ENCODE measurements at regions not wholly inside any gene's neighbourhood (a gene's known extent, or its start where the extent isn't known, plus 50 kb on each side); places are given as distances from the start of the nearest gene placed in this dataset.

DNA sequence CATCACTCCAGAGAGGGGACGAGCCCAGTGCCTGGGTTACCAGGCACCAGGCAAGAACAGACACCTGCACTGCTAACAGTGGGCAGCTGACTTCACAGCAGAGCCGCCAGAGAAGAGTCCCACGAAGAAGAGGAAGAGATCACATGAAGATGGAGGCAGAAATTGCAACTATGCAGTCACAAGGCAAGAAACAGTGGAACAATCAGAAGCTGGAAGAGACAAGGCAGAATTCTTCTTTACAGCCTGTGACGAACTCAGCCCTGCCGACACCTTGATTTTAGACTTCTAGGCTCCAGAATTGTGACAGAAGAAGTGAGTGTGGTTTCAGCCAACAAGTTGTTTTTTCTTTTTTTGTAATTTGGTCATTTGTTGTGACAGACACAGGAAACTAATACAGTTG, 59.2 kb downstream of the IL12A start:
- H3K4me1 Mint-ChIP-seq (ENCODE audit: unreplicated experiment): peaks cover 4% of the 10 kb centered on the region
- H3K27ac Mint-ChIP-seq (ENCODE audit: unreplicated experiment): no peak overlapping the region
- no peak for DNase-seq (ENCODE audit: low spot score)
- H3K27me3 Mint-ChIP-seq (ENCODE audit: unreplicated experiment): peaks cover 6% of the 10 kb centered on the region
- TF ChIP-seq, protein P1, sequence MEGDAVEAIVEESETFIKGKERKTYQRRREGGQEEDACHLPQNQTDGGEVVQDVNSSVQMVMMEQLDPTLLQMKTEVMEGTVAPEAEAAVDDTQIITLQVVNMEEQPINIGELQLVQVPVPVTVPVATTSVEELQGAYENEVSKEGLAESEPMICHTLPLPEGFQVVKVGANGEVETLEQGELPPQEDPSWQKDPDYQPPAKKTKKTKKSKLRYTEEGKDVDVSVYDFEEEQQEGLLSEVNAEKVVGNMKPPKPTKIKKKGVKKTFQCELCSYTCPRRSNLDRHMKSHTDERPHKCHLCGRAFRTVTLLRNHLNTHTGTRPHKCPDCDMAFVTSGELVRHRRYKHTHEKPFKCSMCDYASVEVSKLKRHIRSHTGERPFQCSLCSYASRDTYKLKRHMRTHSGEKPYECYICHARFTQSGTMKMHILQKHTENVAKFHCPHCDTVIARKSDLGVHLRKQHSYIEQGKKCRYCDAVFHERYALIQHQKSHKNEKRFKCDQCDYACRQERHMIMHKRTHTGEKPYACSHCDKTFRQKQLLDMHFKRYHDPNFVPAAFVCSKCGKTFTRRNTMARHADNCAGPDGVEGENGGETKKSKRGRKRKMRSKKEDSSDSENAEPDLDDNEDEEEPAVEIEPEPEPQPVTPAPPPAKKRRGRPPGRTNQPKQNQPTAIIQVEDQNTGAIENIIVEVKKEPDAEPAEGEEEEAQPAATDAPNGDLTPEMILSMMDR (IDR thresholded peaks at IDR 0.05; ENCODE audit: unreplicated experiment): no peak
- peaks cover 4% of the 10 kb centered on the region for H3K36me3 Mint-ChIP-seq (ENCODE audit: low read depth, unreplicated experiment)
- H3K9me3 Mint-ChIP-seq (ENCODE audit: unreplicated experiment): peaks cover 3% of the 10 kb centered on the region
- H3K4me3 Mint-ChIP-seq (ENCODE audit: unreplicated experiment): no peak overlapping the region

DNA sequence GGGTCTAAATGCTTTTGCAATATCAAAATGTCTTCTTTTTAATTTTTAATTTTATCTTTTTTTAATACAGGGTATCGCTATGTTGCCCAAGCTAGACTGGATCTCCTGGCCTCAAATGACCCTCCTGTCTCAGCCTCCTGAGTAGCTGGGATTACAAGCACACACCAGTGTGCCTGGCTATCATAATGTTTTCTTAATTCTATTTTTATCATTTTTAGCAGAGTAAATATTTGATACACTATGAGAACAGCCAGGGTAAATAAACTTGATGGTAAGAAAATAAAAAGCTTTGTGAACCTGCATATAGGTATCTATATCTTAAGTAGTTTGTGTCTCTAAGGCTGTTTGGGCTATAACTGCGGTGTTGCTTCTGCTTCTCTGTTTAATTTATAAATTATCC, 60.4 kb downstream of the IL12A start:
- Mint-ChIP-seq H3K4me3 (ENCODE audit: unreplicated experiment) (no peak overlapping the region), H3K4me1 (ENCODE audit: unreplicated experiment) (peaks cover 4% of the 10 kb centered on the region), H3K36me3 (ENCODE audit: low read depth, unreplicated experiment) (peaks cover under 1% of the 10 kb centered on the region), H3K27ac (ENCODE audit: unreplicated experiment) (no peak overlapping the region), H3K27me3 (ENCODE audit: unreplicated experiment) (peaks cover 4% of the 10 kb centered on the region), H3K9me3 (ENCODE audit: unreplicated experiment) (no peaks in the 10 kb centered on the region)
- no peak for DNase-seq (ENCODE audit: low spot score)
- TF ChIP-seq, protein P1 (IDR thresholded peaks at IDR 0.05; ENCODE audit: unreplicated experiment): no peak

DNA sequence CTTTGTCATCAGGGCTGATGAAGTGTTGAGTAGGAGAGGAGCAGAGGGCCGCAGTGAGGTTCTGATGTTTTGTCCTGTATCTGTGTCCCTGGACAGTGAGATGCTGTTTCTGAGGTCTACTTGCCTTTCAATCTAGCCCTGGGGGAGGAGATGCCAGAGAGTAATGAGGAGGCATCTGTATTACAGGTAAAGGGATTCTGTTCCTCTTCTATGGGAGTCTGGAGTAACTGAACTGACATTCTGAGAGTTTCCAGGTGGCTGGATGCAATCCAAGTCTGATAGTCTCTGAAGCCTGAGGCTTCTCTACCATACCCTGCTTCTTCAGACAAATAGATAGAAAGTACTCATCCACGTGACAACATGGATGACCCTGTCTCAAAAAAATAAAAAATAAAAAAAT, 60.9 kb downstream of the IL12A start:
- H3K4me1 Mint-ChIP-seq (ENCODE audit: unreplicated experiment): peaks cover 4% of the 10 kb centered on the region
- H3K27ac Mint-ChIP-seq (ENCODE audit: unreplicated experiment): no peak overlapping the region
- no peak for DNase-seq (ENCODE audit: low spot score)
- H3K9me3 Mint-ChIP-seq (ENCODE audit: unreplicated experiment): no peaks in the 10 kb centered on the region
- H3K4me3 Mint-ChIP-seq (ENCODE audit: unreplicated experiment): no peak overlapping the region
- peaks cover 4% of the 10 kb centered on the region for H3K27me3 Mint-ChIP-seq (ENCODE audit: unreplicated experiment)
- TF ChIP-seq, protein P1 (IDR thresholded peaks at IDR 0.05; ENCODE audit: unreplicated experiment): no peak
- H3K36me3 Mint-ChIP-seq (ENCODE audit: low read depth, unreplicated experiment): no peaks in the 10 kb centered on the region

DNA sequence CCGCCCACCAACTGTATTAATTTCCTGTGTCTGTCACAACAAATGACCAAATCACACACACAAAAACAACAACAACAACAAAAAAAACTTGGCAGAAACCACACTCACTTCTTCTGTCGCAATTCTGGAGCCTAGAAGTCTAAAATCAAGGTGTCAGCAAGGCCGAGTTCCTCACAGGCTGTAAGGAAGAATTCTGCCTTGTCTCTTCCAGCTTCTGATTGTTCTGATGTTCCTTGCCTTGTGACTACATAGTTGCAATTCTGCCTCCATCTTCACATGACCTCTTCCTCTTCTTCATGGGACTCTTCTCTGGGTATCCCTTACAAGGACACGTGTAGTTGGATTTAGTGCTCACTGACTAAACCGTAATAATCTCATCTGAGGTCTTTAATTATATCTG, 61.4 kb downstream of the IL12A start:
- Mint-ChIP-seq H3K4me3 (ENCODE audit: unreplicated experiment) (no peak overlapping the region), H3K27ac (ENCODE audit: unreplicated experiment) (no peak overlapping the region), H3K36me3 (ENCODE audit: low read depth, unreplicated experiment) (no peaks in the 10 kb centered on the region), H3K4me1 (ENCODE audit: unreplicated experiment) (peaks cover 4% of the 10 kb centered on the region), H3K9me3 (ENCODE audit: unreplicated experiment) (no peaks in the 10 kb centered on the region), H3K27me3 (ENCODE audit: unreplicated experiment) (peaks cover 4% of the 10 kb centered on the region)
- TF ChIP-seq, protein P1 (IDR thresholded peaks at IDR 0.05; ENCODE audit: unreplicated experiment): no peak
- no peak for DNase-seq (ENCODE audit: low spot score)

DNA sequence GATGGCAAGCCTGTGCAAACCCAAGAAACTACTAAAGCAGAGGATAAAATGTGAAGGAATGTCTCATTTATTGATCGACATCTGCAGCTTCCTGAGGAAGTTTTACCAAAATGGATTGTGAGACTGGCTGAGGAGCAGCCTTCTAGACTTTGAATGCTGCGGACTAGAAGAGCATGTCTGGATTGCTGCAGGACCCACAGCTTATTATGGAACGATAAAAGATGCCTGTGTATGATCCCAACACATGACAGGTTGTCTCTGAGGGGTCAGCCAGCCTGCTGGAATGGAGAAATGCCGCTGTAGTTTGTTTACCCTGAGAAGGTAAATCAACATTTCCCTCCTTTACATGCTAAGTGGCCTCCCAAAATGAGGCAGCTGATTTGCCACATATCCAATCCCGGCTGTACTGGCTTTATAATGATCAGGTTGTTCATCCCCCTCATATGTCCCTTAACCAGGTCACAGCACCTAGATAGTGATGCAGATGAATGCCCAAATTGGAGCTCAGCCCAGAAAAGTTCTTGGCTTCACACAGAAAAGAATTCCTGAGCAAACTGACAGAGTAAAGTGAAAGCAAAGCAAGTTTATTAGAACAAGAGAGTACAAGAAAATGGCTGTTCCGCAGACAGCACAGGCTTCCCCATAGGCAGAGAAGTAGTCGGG, 63.9 kb downstream of the IL12A start:
- Mint-ChIP-seq H3K27me3 (ENCODE audit: unreplicated experiment) (no peaks in the 10 kb centered on the region), H3K27ac (ENCODE audit: unreplicated experiment) (no peak overlapping the region), H3K4me3 (ENCODE audit: unreplicated experiment) (no peak overlapping the region), H3K36me3 (ENCODE audit: low read depth, unreplicated experiment) (no peaks in the 10 kb centered on the region), H3K4me1 (ENCODE audit: unreplicated experiment) (peaks cover 4% of the 10 kb centered on the region), H3K9me3 (ENCODE audit: unreplicated experiment) (no peaks in the 10 kb centered on the region)
- TF ChIP-seq, protein P1 (IDR thresholded peaks at IDR 0.05; ENCODE audit: unreplicated experiment): no peak
- DNase-seq (ENCODE audit: low spot score): no peak
